ENCODE measurements at regions not wholly inside any gene's neighbourhood (a gene's known extent, or its start where the extent isn't known, plus 50 kb on each side); places are given as distances from the start of the nearest gene placed in this dataset.
"Not testable (repeated sequence)": the region's sequence is repeated elsewhere in the genome, so short reads cannot be mapped to it uniquely, and the experiment has no call there.

DNA sequence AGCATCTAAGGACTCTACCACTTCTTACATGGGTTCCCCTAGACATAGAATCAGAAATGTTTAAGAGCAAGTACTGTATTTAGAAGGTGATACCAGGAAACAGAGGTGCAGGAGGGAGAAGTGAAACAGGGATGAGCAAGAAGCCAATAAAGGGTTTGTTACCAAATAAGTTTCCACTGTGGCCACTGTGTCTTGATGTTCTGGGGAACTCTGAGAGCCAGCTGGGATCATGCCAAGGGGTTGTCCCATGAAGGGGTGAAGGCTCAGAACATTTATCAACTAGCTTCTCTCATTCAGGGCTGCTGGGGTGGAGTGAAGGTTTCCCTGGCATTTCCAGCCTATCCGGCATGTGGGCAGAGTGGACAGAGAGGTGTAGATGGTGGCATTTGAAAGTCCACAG is 147.1 kb upstream of the SH3BP4 start:
- Histone ChIP-seq H3K4me1 (ENCODE audit: control insufficient read depth in 1 of 2, insufficient read depth in 2 of 2, low read length in 2 of 2) (no peaks in the 10 kb centered on the region), H3K4me3 (ENCODE audit: low read depth in 1 of 2, low read length in 2 of 2) (no peak overlapping the region), H3K9me3 (ENCODE audit: control insufficient read depth in 1 of 2, low read length in 2 of 2) (peaks cover 0 to 7% of the 10 kb centered on the region in 2 donors), H3K9ac (ENCODE audit: low read depth in 1 of 2, low read length in 2 of 2) (no peak overlapping the region), H3K27ac (ENCODE audit: low read depth, low read length) (no peak overlapping the region), H3K27me3 (ENCODE audit: control insufficient read depth in 1 of 2, insufficient read depth in 2 of 2, low read length in 2 of 2) (no peaks in the 10 kb centered on the region), H3K36me3 (ENCODE audit: control insufficient read depth in 1 of 2, insufficient read depth in 2 of 2, low read length in 2 of 2) (no peaks in the 10 kb centered on the region)

DNA sequence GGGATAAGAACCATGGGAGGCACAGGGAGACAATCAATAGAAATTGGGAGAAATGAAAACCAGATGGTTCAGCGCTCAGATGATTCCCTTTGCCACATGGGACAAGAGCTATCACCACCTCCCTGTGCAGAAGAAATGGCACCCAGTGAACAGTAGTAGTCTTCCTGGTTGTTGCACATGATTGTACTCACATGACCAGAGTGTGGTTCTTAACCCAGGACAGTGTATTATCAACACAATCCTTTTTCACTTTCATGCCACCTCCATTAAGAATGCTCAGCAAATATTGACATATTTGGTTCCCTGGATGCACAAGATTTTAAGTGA is 149.0 kb upstream of the SH3BP4 start:
- H3K27me3 ChIP-seq (ENCODE audit: control insufficient read depth in 1 of 2, insufficient read depth in 2 of 2, low read length in 2 of 2): no peaks in the 10 kb centered on the region
- H3K4me1 ChIP-seq (ENCODE audit: control insufficient read depth in 1 of 2, insufficient read depth in 2 of 2, low read length in 2 of 2): no peaks in the 10 kb centered on the region
- no peak overlapping the region for H3K27ac ChIP-seq (ENCODE audit: low read depth, low read length)
- no peaks in the 10 kb centered on the region for H3K36me3 ChIP-seq (ENCODE audit: control insufficient read depth in 1 of 2, insufficient read depth in 2 of 2, low read length in 2 of 2)
- H3K9ac ChIP-seq (ENCODE audit: low read depth in 1 of 2, low read length in 2 of 2): no peak overlapping the region
- H3K4me3 ChIP-seq (ENCODE audit: low read depth in 1 of 2, low read length in 2 of 2): no peak overlapping the region
- H3K9me3 ChIP-seq (ENCODE audit: control insufficient read depth in 1 of 2, low read length in 2 of 2): peaks cover 0 to 7% of the 10 kb centered on the region in 2 donors

- Histone ChIP-seq H3K4me3 (ENCODE audit: low read depth in 1 of 2, low read length in 2 of 2) (no peak overlapping the region), H3K9ac (ENCODE audit: low read depth in 1 of 2, low read length in 2 of 2) (no peak overlapping the region), H3K36me3 (ENCODE audit: control insufficient read depth in 1 of 2, insufficient read depth in 2 of 2, low read length in 2 of 2) (no peaks in the 10 kb centered on the region), H3K27ac (ENCODE audit: low read depth, low read length) (no peak overlapping the region), H3K27me3 (ENCODE audit: control insufficient read depth in 1 of 2, insufficient read depth in 2 of 2, low read length in 2 of 2) (no peaks in the 10 kb centered on the region), H3K4me1 (ENCODE audit: control insufficient read depth in 1 of 2, insufficient read depth in 2 of 2, low read length in 2 of 2) (no peaks in the 10 kb centered on the region), H3K9me3 (ENCODE audit: control insufficient read depth in 1 of 2, low read length in 2 of 2) (peaks cover 0 to 7% of the 10 kb centered on the region in 2 donors)
Measured at GRCh38 chr2:234802071-234802844, 149.6 kb upstream of the SH3BP4 start.

DNA sequence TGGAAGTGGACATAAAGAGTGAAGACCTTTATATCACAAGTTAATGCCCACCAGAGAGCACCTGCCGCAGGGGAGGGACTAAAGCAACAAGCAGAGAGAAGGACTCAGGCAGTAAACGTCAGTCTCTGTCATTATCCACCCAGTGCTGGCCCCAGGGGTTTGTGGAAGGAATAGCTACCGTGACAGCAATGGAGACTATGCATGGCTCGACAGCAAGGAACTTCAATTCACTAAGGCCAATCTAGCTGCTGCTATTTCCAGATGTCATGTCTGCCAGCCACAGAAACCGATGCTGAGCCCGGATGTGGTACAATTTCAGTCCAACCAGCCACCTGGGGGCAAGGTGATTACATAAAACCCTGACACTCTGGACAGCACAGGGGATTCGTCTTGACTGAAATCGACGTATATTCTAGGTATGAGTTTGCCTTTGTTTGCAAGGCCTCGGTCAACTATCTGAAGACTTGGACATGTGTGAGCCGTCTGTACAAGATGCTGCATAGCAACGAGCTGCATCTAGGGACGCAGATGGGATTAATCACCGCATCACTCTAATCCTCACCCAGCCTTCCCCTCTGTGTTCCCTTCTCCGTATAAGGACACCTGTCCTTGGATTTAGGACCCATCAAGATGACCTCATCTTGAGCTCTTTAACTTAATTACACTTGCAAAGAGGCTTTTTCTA is 154.1 kb upstream of the SH3BP4 start:
- Histone ChIP-seq H3K27ac (ENCODE audit: low read depth, low read length) (no peak overlapping the region), H3K4me1 (ENCODE audit: control insufficient read depth in 1 of 2, insufficient read depth in 2 of 2, low read length in 2 of 2) (no peaks in the 10 kb centered on the region), H3K4me3 (ENCODE audit: low read depth in 1 of 2, low read length in 2 of 2) (no peak overlapping the region), H3K9ac (ENCODE audit: low read depth in 1 of 2, low read length in 2 of 2) (no peak overlapping the region), H3K27me3 (ENCODE audit: control insufficient read depth in 1 of 2, insufficient read depth in 2 of 2, low read length in 2 of 2) (no peaks in the 10 kb centered on the region), H3K9me3 (ENCODE audit: control insufficient read depth in 1 of 2, low read length in 2 of 2) (no peaks in the 10 kb centered on the region), H3K36me3 (ENCODE audit: control insufficient read depth in 1 of 2, insufficient read depth in 2 of 2, low read length in 2 of 2) (no peaks in the 10 kb centered on the region)

- no peaks in the 10 kb centered on the region for H3K27me3 ChIP-seq (ENCODE audit: control insufficient read depth in 1 of 2, insufficient read depth in 2 of 2, low read length in 2 of 2)
Measured at GRCh38 chr2:234796045-234796591, 155.7 kb upstream of the SH3BP4 start.

DNA sequence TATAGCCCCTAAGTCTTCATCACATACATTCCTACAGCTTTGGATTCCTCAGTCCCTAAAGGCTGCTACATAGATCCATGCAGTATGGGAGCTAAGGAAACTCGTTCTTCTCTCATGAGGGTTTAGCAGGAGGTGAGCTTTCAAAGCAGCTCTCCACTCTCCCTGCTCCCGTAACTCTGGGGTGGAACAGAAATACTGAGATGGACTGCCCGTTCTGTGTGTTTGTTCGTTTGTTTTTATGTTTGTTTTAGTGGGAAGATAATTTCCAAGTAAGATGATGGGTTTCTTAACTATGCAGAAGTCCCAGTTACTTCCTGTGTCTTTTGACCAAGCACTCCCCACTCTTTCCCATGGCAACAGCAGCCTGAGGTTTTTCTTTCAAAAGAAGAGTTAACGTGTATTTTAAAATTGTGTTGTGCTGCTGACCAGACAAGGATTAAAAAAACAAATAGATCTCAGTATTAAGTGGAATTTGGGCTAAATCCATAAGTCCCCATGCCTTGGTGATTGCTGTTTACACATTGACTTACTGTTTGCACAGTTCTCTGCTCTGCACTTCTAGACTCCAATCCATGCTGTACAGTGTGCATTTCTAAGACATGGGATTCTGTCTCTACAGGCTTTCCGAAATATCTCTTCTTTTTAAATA is 156.4 kb upstream of the SH3BP4 start:
- H3K4me3 ChIP-seq (ENCODE audit: low read depth in 1 of 2, low read length in 2 of 2): no peak overlapping the region
- no peaks in the 10 kb centered on the region for H3K27me3 ChIP-seq (ENCODE audit: control insufficient read depth in 1 of 2, insufficient read depth in 2 of 2, low read length in 2 of 2)
- H3K9me3 ChIP-seq (ENCODE audit: control insufficient read depth in 1 of 2, low read length in 2 of 2): no peaks in the 10 kb centered on the region
- no peak overlapping the region for H3K27ac ChIP-seq (ENCODE audit: low read depth, low read length)
- no peaks in the 10 kb centered on the region for H3K36me3 ChIP-seq (ENCODE audit: control insufficient read depth in 1 of 2, insufficient read depth in 2 of 2, low read length in 2 of 2)
- no peaks in the 10 kb centered on the region for H3K4me1 ChIP-seq (ENCODE audit: control insufficient read depth in 1 of 2, insufficient read depth in 2 of 2, low read length in 2 of 2)
- H3K9ac ChIP-seq (ENCODE audit: low read depth in 1 of 2, low read length in 2 of 2): no peak overlapping the region

More at GRCh38 chr2:234796045-234796591, 155.7 kb upstream of the SH3BP4 start:
- Histone ChIP-seq H3K4me3 (ENCODE audit: low read depth in 1 of 2, low read length in 2 of 2) (no peak overlapping the region), H3K36me3 (ENCODE audit: control insufficient read depth in 1 of 2, insufficient read depth in 2 of 2, low read length in 2 of 2) (no peaks in the 10 kb centered on the region), H3K27ac (ENCODE audit: low read depth, low read length) (no peak overlapping the region), H3K9ac (ENCODE audit: low read depth in 1 of 2, low read length in 2 of 2) (no peak overlapping the region), H3K9me3 (ENCODE audit: control insufficient read depth in 1 of 2, low read length in 2 of 2) (no peaks in the 10 kb centered on the region), H3K4me1 (ENCODE audit: control insufficient read depth in 1 of 2, insufficient read depth in 2 of 2, low read length in 2 of 2) (no peaks in the 10 kb centered on the region)

- no peaks in the 10 kb centered on the region for H3K36me3 ChIP-seq (ENCODE audit: control insufficient read depth in 1 of 2, insufficient read depth in 2 of 2, low read length in 2 of 2)
- no peaks in the 10 kb centered on the region for H3K4me1 ChIP-seq (ENCODE audit: control insufficient read depth in 1 of 2, insufficient read depth in 2 of 2, low read length in 2 of 2)
- H3K4me3 ChIP-seq (ENCODE audit: low read depth in 1 of 2, low read length in 2 of 2): no peak overlapping the region
- no peaks in the 10 kb centered on the region for H3K27me3 ChIP-seq (ENCODE audit: control insufficient read depth in 1 of 2, insufficient read depth in 2 of 2, low read length in 2 of 2)
- H3K27ac ChIP-seq (ENCODE audit: low read depth, low read length): no peak overlapping the region
- H3K9ac ChIP-seq (ENCODE audit: low read depth in 1 of 2, low read length in 2 of 2): no peak overlapping the region
- H3K9me3 ChIP-seq (ENCODE audit: control insufficient read depth in 1 of 2, low read length in 2 of 2): no peaks in the 10 kb centered on the region
Measured at GRCh38 chr2:234794866-234795265, 157.0 kb upstream of the SH3BP4 start.

DNA sequence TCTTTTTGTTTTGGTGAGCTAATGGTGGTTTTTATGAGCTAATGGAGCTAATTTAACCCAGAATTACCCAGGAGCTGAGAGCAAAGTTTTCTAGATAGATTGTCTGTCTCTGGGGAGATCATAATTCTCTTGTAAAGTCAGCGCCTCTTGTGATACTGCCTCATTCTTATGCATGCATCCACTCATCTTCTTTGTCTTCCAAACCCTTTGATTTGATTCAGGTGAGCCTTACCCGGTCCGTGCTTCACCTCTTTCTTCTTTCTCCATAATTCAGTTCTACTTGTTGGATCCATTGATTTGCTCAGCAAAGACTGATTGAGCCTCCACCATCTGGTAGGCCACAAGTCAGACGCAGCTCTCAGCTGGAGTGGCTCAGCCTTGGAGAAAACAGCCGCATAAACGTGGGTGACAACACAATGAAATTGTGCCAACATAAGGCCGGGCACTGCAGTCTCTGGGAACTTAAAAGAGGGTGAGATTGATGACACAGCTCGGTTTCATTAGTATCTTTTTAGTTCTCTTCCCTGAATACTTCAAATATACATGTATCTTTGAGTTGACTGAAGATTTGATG is 158.5 kb upstream of the SH3BP4 start:
- no peaks in the 10 kb centered on the region for H3K9me3 ChIP-seq (ENCODE audit: control insufficient read depth in 1 of 2, low read length in 2 of 2)
- no peak overlapping the region for H3K27ac ChIP-seq (ENCODE audit: low read depth, low read length)
- H3K36me3 ChIP-seq (ENCODE audit: control insufficient read depth in 1 of 2, insufficient read depth in 2 of 2, low read length in 2 of 2): no peaks in the 10 kb centered on the region
- no peaks in the 10 kb centered on the region for H3K4me1 ChIP-seq (ENCODE audit: control insufficient read depth in 1 of 2, insufficient read depth in 2 of 2, low read length in 2 of 2)
- H3K9ac ChIP-seq (ENCODE audit: low read depth in 1 of 2, low read length in 2 of 2): no peak overlapping the region
- no peak overlapping the region for H3K4me3 ChIP-seq (ENCODE audit: low read depth in 1 of 2, low read length in 2 of 2)
- H3K27me3 ChIP-seq (ENCODE audit: control insufficient read depth in 1 of 2, insufficient read depth in 2 of 2, low read length in 2 of 2): no peaks in the 10 kb centered on the region

DNA sequence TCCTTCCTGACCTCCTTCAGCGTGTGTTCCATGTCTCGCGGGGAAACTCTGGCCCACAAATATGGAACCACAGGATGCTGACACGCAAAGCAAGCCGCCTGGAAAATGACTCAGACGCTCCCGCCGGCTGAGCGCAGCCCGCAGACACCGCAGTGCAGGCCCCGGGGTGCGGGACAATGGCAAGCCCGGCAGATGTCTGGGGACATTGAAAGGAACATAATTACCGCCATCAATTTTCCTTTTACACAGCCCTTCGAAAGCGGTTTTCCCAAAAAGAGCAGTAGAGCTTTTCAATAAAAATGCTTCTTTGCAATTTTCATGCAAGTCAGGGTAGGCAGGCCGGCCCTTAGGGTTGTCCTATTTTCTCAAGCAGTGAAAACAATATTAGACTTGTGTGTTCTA is 159.2 kb upstream of the SH3BP4 start:
- Histone ChIP-seq H3K4me3 (ENCODE audit: low read depth in 1 of 2, low read length in 2 of 2) (no peak overlapping the region), H3K27me3 (ENCODE audit: control insufficient read depth in 1 of 2, insufficient read depth in 2 of 2, low read length in 2 of 2) (no peaks in the 10 kb centered on the region), H3K27ac (ENCODE audit: low read depth, low read length) (no peak overlapping the region), H3K36me3 (ENCODE audit: control insufficient read depth in 1 of 2, insufficient read depth in 2 of 2, low read length in 2 of 2) (no peaks in the 10 kb centered on the region), H3K9me3 (ENCODE audit: control insufficient read depth in 1 of 2, low read length in 2 of 2) (no peaks in the 10 kb centered on the region), H3K4me1 (ENCODE audit: control insufficient read depth in 1 of 2, insufficient read depth in 2 of 2, low read length in 2 of 2) (no peaks in the 10 kb centered on the region), H3K9ac (ENCODE audit: low read depth in 1 of 2, low read length in 2 of 2) (no peak overlapping the region)

DNA sequence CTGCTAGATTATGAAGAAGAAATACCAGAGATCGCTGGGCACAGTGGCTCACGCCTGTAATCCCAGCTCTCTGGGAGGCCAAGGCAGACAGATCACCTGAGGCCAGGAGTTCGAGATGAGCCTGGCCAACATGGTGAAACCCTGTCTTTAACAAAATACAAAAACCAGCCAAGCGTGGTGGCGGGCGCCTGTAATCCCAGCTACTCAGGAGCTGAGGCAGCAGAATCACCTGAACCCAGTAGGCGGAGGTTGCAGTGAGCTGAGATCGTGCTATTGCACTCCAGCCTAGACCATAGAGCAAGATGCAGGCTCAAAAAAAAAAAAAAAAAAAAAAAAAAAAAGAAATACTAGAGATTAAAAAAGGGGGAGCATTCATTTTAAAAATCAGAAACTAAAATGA is 159.7 kb upstream of the SH3BP4 start:
- not testable (repeated sequence) for H3K4me3 ChIP-seq (ENCODE audit: low read depth in 1 of 2, low read length in 2 of 2); H3K36me3 ChIP-seq (ENCODE audit: control insufficient read depth in 1 of 2, insufficient read depth in 2 of 2, low read length in 2 of 2); H3K9ac ChIP-seq (ENCODE audit: low read depth in 1 of 2, low read length in 2 of 2); H3K27me3 ChIP-seq (ENCODE audit: control insufficient read depth in 1 of 2, insufficient read depth in 2 of 2, low read length in 2 of 2); H3K4me1 ChIP-seq (ENCODE audit: control insufficient read depth in 1 of 2, insufficient read depth in 2 of 2, low read length in 2 of 2); H3K27ac ChIP-seq (ENCODE audit: low read depth, low read length); H3K9me3 ChIP-seq (ENCODE audit: control insufficient read depth in 1 of 2, low read length in 2 of 2)
